ENCODE measurements at regions not wholly inside any gene's neighbourhood (a gene's known extent, or its start where the extent isn't known, plus 50 kb on each side); places are given as distances from the start of the nearest gene placed in this dataset.

DNA sequence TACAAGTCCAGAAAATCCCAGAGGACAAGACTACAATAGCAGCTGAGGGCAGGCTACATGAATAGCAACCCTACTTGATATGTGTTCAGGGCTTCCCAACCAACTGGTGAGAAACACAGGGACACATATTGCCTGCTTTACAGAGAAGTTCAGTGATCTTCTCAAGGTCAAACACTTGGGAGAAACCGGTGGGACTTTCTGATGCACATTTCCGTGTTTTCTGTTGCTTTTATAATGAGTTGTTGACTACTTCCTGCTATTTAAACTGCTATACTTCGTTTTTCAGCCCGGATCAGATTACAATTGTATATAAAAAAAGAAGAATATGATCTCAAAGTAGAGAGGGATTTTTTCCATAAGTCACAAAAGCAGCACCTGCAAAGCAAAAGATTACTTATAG is 175.1 kb downstream of the SNX18 start:
- Mint-ChIP-seq H3K27ac (no peak overlapping the region), H3K4me1 (peaks cover 24 to 44% of the 10 kb centered on the region in 2 donors), H3K27me3 (ENCODE audit: low read depth in 2 of 2) (peaks cover 0 to 2% of the 10 kb centered on the region in 2 donors), H3K36me3 (peaks cover 10% of the 10 kb centered on the region), H3K9me3 (no peaks in the 10 kb centered on the region), H3K4me3 (no peak overlapping the region)
- no peak overlapping the region for H3K27ac ChIP-seq (ENCODE audit: low read length)
- ATAC-seq, result no peak
- TF ChIP-seq, protein P1, sequence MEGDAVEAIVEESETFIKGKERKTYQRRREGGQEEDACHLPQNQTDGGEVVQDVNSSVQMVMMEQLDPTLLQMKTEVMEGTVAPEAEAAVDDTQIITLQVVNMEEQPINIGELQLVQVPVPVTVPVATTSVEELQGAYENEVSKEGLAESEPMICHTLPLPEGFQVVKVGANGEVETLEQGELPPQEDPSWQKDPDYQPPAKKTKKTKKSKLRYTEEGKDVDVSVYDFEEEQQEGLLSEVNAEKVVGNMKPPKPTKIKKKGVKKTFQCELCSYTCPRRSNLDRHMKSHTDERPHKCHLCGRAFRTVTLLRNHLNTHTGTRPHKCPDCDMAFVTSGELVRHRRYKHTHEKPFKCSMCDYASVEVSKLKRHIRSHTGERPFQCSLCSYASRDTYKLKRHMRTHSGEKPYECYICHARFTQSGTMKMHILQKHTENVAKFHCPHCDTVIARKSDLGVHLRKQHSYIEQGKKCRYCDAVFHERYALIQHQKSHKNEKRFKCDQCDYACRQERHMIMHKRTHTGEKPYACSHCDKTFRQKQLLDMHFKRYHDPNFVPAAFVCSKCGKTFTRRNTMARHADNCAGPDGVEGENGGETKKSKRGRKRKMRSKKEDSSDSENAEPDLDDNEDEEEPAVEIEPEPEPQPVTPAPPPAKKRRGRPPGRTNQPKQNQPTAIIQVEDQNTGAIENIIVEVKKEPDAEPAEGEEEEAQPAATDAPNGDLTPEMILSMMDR (IDR thresholded peaks at IDR 0.05), result no peak
- DNase-seq, result no peak
- WGBS (ENCODE audit: insufficient coverage), result 93% methylated on average over 4 of the region's 4 CpGs
- intact Hi-C loops (cut with micrococcal nuclease), result no loop called here
- H3K4me3 ChIP-seq (ENCODE audit: low read length), result no peak overlapping the region
- H3K27me3 ChIP-seq (ENCODE audit: control insufficient read depth, insufficient read depth, low read length), result no peaks in the 10 kb centered on the region
- H3K4me1 ChIP-seq (ENCODE audit: control insufficient read depth, insufficient read depth, low read length), result no peaks in the 10 kb centered on the region
- no peaks in the 10 kb centered on the region for H3K36me3 ChIP-seq (ENCODE audit: control insufficient read depth, insufficient read depth, low read length)
- no peaks in the 10 kb centered on the region for H3K9me3 ChIP-seq (ENCODE audit: control insufficient read depth, insufficient read depth, low read length)

DNA sequence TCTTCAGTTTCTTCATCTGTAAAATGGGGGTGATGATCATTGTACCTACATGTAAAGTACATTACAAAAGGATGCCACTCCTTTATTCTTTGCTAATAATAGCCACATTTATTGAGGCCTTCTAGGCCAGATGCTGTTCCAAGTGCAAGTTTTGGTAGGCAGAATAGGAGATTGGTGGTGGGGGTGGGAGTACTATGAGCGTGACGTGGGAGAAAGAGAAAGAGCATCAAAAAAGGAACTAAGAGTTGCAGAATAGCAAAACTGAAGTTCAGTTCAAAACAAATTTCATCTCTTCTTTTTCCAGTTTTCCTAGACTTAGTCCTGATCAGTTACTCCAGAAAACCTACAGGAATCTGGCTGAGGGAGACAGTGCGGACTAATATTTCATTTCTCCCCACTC is 174.1 kb downstream of the SNX18 start:
- no peak for DNase-seq
- intact Hi-C loops (cut with micrococcal nuclease), result no loop called here
- ATAC-seq, result no peak
- Mint-ChIP-seq H3K4me1 (peaks cover 24 to 42% of the 10 kb centered on the region in 2 donors), H3K9me3 (no peaks in the 10 kb centered on the region), H3K4me3 (no peak overlapping the region), H3K27me3 (ENCODE audit: low read depth in 2 of 2) (peaks cover 0 to 2% of the 10 kb centered on the region in 2 donors), H3K27ac (peak overlapping the region in 1 of 2 donors; percentile 6), H3K36me3 (peaks cover 19% of the 10 kb centered on the region)
- no peaks in the 10 kb centered on the region for H3K4me1 ChIP-seq (ENCODE audit: control insufficient read depth, insufficient read depth, low read length)
- 86% methylated on average over 3 of the region's 3 CpGs for WGBS (ENCODE audit: insufficient coverage)
- no peak overlapping the region for H3K4me3 ChIP-seq (ENCODE audit: low read length)
- TF ChIP-seq, protein P1 (IDR thresholded peaks at IDR 0.05), result no peak
- H3K36me3 ChIP-seq (ENCODE audit: control insufficient read depth, insufficient read depth, low read length), result no peaks in the 10 kb centered on the region
- H3K27ac ChIP-seq (ENCODE audit: low read length), result no peak overlapping the region
- no peaks in the 10 kb centered on the region for H3K27me3 ChIP-seq (ENCODE audit: control insufficient read depth, insufficient read depth, low read length)
- H3K9me3 ChIP-seq (ENCODE audit: control insufficient read depth, insufficient read depth, low read length), result no peaks in the 10 kb centered on the region

DNA sequence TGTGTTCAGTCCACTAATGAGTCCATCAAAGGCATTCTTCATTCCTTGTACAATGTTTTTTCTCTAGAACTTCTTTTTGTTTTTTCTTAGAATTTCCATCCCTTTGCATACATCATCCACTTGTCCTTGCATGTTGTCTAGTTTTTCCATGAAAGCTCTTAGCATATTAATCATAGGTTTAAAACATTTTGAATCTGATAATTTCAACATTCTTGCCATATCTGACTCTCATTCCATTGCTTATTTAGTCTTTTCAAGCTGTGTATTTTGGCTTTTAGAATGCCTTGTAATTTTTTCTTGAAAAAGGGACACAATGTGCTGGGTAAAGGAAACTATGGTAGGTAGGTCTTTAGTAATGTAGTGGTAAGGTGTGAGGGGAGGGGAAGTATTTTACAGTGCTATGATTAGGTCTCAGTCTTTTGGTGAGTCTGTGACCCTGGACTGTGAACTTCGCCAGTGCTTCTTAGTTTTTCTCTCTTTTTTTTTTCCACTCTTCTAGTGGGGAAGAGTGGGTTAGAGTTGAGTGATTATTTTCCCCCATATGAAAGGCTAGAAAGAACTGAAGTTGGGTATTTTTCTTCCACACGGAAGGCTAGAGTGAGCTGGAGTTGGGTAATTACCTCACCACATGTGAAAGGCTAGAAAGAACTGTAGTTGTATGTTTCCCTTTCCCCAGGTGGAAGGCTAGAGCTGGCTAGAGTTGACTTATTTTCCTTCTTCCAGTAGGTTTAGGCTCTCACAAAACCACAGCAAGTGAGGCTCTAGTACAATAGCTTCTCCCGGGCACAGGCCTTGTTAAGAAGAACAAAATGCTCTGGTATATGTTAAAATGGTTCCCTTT is 172.1 kb downstream of the SNX18 start:
- H3K4me3 Mint-ChIP-seq, result no peak overlapping the region
- no peaks in the 10 kb centered on the region for H3K9me3 Mint-ChIP-seq
- no peak for DNase-seq
- ATAC-seq, result peak in 1 of 3 donors; percentile 30
- Histone ChIP-seq H3K9me3 (ENCODE audit: control insufficient read depth, insufficient read depth, low read length) (no peaks in the 10 kb centered on the region), H3K4me1 (ENCODE audit: control insufficient read depth, insufficient read depth, low read length) (no peaks in the 10 kb centered on the region), H3K27ac (ENCODE audit: low read length) (no peak overlapping the region), H3K27me3 (ENCODE audit: control insufficient read depth, insufficient read depth, low read length) (no peaks in the 10 kb centered on the region), H3K4me3 (ENCODE audit: low read length) (no peak overlapping the region), H3K36me3 (ENCODE audit: control insufficient read depth, insufficient read depth, low read length) (no peaks in the 10 kb centered on the region)
- H3K27ac Mint-ChIP-seq, result peak overlapping the region in 1 of 2 donors; percentile 41
- H3K36me3 Mint-ChIP-seq, result peaks cover 20% of the 10 kb centered on the region
- WGBS (ENCODE audit: insufficient coverage), result no CpG with 5 or more reads among the region's 3 CpGs
- TF ChIP-seq, protein P1 (IDR thresholded peaks at IDR 0.05), result no peak
- intact Hi-C loops (cut with micrococcal nuclease), result no loop called here
- H3K27me3 Mint-ChIP-seq (ENCODE audit: low read depth in 2 of 2), result peaks cover 0 to 2% of the 10 kb centered on the region in 2 donors
- peaks cover 24 to 37% of the 10 kb centered on the region in 2 donors for H3K4me1 Mint-ChIP-seq
